ENCODE measurements at regions not wholly inside any gene's neighbourhood (a gene's known extent, or its start where the extent isn't known, plus 50 kb on each side); places are given as distances from the start of the nearest gene placed in this dataset.
"Not testable (repeated sequence)": the region's sequence is repeated elsewhere in the genome, so short reads cannot be mapped to it uniquely, and the experiment has no call there.

DNA sequence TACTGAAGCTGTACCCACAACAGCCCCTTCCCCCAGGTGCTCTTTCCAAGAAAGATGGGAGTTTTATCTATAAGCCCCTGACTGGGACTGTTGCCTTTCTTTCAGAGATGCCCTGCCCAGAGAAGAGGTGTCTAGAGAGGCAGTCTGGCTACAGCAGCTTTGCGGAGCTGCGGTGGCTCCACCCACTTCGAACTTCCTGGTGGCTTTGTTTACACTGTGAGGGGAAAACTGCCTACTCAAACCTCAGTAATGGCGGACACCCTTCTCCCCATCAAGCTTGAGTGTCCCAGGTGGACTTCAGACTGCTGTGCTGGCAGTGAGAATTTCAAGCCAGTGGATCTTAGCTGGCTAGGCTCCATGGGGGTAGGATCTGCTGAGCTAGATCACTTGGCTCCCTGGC lies 120.2 kb upstream of the MYT1L start:
- not testable (repeated sequence) for TF ChIP-seq POLR2A (IDR thresholded peaks at IDR 0.05)
- TF ChIP-seq, protein P1, sequence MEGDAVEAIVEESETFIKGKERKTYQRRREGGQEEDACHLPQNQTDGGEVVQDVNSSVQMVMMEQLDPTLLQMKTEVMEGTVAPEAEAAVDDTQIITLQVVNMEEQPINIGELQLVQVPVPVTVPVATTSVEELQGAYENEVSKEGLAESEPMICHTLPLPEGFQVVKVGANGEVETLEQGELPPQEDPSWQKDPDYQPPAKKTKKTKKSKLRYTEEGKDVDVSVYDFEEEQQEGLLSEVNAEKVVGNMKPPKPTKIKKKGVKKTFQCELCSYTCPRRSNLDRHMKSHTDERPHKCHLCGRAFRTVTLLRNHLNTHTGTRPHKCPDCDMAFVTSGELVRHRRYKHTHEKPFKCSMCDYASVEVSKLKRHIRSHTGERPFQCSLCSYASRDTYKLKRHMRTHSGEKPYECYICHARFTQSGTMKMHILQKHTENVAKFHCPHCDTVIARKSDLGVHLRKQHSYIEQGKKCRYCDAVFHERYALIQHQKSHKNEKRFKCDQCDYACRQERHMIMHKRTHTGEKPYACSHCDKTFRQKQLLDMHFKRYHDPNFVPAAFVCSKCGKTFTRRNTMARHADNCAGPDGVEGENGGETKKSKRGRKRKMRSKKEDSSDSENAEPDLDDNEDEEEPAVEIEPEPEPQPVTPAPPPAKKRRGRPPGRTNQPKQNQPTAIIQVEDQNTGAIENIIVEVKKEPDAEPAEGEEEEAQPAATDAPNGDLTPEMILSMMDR (IDR thresholded peaks at IDR 0.05): not testable (repeated sequence)

All from suprapubic skin (tissue), 3 donors.